K562 (cell line): ENCODE measurements at regions not wholly inside any gene's neighbourhood (a gene's known extent, or its start where the extent isn't known, plus 50 kb on each side); places are given as distances from the start of the nearest gene placed in this dataset.
A peak's percentile ranks its signal among the peaks of the same experiment; 100 is the strongest.

Source experiments
- AFF1 ChIP-seq, 2 experiments: fragments of 450-650 bp; IDR thresholded peaks; 2 replicates each; pipeline ENCODE4 v1.6.1; 2018; ENCODE audit warnings: mild to moderate bottlenecking in 2 of 2, low read depth in 1 of 2; ENCODE audit not compliant: partially characterized antibody in 2 of 2
- CREB3 ChIP-seq: fragments of 450-650 bp; conservative IDR thresholded peaks from 2 replicates; pipeline ENCODE4 v1.6.1; 2016; ENCODE audit warnings: missing genetic modification characterization, low read depth, mild to moderate bottlenecking, missing compliant biosample characterization, moderate library complexity
- KHSRP ChIP-seq: fragments of 450-650 bp; IDR thresholded peaks from 2 replicates; pipeline ENCODE4 v1.6.1; 2017
- NCOA4 ChIP-seq: fragments of 450-650 bp; IDR thresholded peaks from 2 replicates; pipeline ENCODE4 v1.6.1; 2018; ENCODE audit warnings: mild to moderate bottlenecking; ENCODE audit not compliant: partially characterized antibody
- ZBTB8A ChIP-seq: fragments of 450-650 bp; IDR thresholded peaks from 2 replicates; pipeline ENCODE4 v1.6.1; 2018; ENCODE audit warnings: mild to moderate bottlenecking, moderate library complexity; ENCODE audit not compliant: partially characterized antibody
- ZNF407 ChIP-seq: fragments of 450-650 bp; IDR thresholded peaks from 2 replicates; pipeline ENCODE4 v1.6.1; 2016; ENCODE audit warnings: low read depth
- ZNF695 ChIP-seq: fragments of 450-650 bp; formaldehyde crosslinking; IDR thresholded peaks from 2 replicates; pipeline ENCODE4 v1.4.0; 2020; ENCODE audit warnings: mild to moderate bottlenecking, moderate library complexity
- ZNF740 ChIP-seq, 3 experiments: fragments of 200-800 bp in 1 of 3; sonication (Bioruptor generic) in 1 of 3; sonication (generic) in 1 of 3; formaldehyde crosslinking in 1 of 3; IDR thresholded peaks; 2 replicates each; pipeline versions ENCODE4 v1.6.1 to v1.8.0; 2016 to 2022; ENCODE audit warnings: mild to moderate bottlenecking in 2 of 3, missing compliant biosample characterization in 2 of 3, missing genetic modification characterization in 2 of 3, missing genetic modification reagents in 1 of 3
- TF ChIP-seq, protein P1 (sequence below): fragments of 200-800 bp; sonication (Bioruptor generic); IDR thresholded peaks from 2 replicates; pipeline ENCODE4 v1.6.1; 2017; ENCODE audit warnings: missing genetic modification characterization, missing compliant biosample characterization

DNA sequence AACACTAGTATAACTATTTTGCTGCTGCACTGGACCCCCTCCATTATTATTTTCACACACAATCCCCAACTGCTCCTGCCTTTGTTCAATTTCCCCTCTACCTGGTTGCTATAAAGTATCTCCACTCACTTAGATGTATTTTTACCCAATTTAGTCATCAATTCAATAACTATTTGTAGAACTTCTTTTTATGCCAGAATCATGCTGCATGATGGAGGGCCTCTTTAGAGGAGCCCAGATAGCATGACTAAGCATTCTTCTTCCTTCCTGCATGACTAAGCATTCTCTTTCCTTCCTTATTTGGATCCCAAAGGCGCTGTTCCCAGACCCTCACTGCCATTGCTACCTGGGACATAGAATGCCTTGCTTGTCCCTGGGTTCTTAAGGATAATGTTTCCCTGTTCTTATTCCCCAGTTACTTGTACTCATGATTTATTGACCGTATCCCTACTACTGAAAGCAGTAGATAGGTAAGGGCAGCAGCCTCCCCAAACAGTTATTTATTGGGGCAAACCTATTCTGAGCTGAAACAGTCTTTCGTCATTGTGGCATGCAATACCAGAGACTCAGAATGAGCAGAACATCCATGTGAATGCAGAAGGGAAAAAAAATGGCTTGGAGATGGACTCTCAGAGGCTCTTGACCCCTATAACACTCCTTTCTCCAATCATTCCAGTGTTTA, 89.3 kb upstream of the AKT3 start (continued):
- TF ChIP-seq AFF1 (IDR thresholded peaks at IDR 0.05; ENCODE audit: low read depth in 1 of 2, partially characterized antibody in 2 of 2): no peak
- TF ChIP-seq CREB3: 0 out of 2 replicates have a peak, but pooled peaks have one; percentile 46
- no peak for TF ChIP-seq KHSRP
- TF ChIP-seq ZBTB8A: no peak
- TF ChIP-seq NCOA4: no peak
- TF ChIP-seq ZNF695 (CRISPR knock-in tag): no peak
- TF ChIP-seq, protein P1, sequence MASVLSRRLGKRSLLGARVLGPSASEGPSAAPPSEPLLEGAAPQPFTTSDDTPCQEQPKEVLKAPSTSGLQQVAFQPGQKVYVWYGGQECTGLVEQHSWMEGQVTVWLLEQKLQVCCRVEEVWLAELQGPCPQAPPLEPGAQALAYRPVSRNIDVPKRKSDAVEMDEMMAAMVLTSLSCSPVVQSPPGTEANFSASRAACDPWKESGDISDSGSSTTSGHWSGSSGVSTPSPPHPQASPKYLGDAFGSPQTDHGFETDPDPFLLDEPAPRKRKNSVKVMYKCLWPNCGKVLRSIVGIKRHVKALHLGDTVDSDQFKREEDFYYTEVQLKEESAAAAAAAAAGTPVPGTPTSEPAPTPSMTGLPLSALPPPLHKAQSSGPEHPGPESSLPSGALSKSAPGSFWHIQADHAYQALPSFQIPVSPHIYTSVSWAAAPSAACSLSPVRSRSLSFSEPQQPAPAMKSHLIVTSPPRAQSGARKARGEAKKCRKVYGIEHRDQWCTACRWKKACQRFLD (CRISPR knock-in tag): 0 out of 2 replicates have a peak, but pooled peaks have one; percentile 12
- no peak for TF ChIP-seq ZNF407
- no peak for TF ChIP-seq ZNF740 (CRISPR knock-in tag; IDR thresholded peaks at IDR 0.05)
- peak in 1 of 2 experiments; percentile 43; a peak in 1 of 4 replicates for TF ChIP-seq ZNF740 (tag; IDR thresholded peaks at IDR 0.05)
